Dedifferentiated amniotic fluid mesenchymal stem cell (primary cell): ENCODE measurements at regions not wholly inside any gene's neighbourhood (a gene's known extent, or its start where the extent isn't known, plus 50 kb on each side); places are given as distances from the start of the nearest gene placed in this dataset.
"Not testable (repeated sequence)": the region's sequence is repeated elsewhere in the genome, so short reads cannot be mapped to it uniquely, and the experiment has no call there.

Experiments
- DNase-seq: peaks from one replicate; pipeline ENCODE4 v3.0.0-alpha.2; 2016; ENCODE audit errors: extremely low spot score

DNA sequence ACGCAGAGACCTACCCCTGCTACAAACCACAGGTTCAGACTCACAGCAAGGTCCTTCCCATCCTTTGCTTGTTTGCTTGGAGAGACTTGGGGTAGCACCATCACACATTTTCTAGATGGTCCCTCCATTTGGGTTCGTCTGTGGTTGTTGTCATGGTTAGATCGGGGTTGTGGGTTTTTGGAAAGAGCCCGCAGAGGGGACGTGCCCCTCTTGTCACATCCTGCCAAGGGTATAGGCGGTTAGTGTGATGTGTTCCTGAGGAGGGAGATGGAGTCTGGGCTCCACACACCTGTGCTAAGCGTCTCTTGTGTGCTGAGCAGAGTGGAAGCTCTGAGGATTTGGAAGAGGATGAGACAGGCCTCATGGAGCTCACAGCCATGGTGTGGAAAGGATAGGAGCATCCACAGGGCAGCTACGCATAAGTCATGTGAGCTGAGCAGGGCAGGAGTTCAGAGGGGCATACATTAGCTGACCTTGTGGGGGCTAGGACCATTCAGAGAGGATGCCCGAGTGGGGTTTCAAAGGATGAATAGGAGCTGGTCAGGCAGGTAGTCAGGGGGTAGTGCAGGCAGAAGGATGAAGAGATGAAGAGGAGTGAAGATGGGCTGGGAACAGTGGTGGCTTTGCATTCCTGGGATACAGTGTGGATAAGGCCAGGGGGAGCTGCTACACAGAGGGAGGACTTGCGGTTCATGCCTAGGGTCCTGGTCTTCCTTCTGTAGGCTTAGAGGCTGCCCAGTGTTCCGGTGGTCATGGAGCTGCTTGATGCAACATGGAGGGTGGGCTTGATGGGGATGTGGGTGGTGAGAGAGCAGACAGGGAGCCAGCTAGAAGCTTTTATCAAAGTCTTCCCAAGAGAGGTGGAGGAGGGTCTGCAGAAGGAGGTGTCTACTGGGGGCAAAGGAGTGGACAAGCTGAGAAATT lies 62.9 kb downstream of the ACKR3 start:
- DNase-seq = no peak

DNA sequence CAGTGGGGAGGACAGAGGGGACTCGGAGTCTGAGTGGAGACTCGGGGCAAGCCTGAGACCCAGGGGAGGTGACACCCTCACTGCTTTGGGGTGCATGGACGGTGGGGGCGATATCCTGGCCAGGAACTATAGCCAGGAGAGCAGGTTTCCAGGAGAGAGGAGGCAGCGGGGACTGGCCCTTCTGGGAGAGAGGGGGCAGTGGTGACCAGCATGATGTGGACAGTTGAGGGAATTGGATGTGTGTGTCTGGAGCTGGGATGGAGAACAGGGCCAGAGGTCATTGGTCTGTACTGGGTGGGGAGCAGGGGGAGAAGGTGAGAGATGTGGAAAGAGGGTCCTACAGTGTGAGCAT lies 63.6 kb downstream of the ACKR3 start:
- DNase-seq = no peak

DNA sequence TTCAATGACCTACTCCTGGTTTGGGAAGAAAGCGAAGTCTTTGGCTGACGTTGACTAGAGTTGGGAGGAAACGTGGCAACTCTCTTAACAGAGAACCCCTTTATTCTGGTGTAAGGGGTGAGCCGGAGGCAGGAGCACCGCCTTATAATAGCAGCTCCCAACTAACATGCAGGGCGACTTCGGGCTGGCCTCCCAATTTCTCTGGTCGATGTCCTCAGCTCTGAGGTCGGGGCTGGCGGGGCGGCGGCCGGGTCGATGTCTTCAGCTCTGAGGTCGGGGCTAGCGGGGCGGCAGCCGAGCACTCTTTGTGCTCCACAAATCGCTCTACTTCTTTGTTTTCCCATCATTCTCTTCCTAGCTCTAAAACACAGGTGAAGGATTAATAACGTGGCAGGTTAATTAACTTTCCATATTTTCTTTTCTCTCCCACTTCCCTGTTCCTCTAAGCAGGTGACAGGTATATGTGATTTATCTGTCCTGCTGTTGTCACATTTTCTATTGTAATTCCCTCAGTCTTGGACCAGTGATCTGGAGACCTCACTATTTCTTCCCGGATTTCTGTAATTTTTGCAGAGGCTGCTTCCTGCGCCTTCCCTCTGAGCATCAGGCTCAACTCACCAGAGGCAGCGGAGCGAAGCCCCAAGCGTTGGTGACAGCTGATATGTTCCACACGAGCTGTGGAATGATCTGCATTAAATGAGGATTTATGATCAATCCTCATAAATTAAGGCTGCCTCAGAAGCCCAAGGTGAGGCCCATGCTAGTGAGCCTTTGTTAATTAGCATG lies 64.3 kb downstream of the ACKR3 start:
- no peak for DNase-seq

DNA sequence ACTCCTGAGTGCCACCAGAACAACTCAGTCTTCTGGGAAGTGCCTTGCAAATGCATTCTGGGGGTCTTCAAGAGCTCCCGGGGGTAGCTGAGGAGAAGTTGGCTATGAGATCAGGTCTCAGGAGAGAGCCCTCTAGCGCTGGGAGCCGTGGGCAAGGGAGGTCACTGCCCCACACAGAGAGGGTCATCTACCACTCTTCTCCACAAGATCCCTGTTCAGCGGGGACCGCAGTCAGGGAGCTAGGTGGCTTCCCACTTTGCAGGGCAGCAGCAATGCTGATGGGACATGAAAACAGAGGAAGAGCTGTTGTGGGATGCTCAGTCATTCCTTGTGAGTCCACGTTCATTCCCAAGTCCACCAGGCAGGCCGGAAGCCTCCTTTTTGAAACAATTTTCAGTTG lies 66.6 kb downstream of the ACKR3 start:
- DNase-seq = no peak

DNA sequence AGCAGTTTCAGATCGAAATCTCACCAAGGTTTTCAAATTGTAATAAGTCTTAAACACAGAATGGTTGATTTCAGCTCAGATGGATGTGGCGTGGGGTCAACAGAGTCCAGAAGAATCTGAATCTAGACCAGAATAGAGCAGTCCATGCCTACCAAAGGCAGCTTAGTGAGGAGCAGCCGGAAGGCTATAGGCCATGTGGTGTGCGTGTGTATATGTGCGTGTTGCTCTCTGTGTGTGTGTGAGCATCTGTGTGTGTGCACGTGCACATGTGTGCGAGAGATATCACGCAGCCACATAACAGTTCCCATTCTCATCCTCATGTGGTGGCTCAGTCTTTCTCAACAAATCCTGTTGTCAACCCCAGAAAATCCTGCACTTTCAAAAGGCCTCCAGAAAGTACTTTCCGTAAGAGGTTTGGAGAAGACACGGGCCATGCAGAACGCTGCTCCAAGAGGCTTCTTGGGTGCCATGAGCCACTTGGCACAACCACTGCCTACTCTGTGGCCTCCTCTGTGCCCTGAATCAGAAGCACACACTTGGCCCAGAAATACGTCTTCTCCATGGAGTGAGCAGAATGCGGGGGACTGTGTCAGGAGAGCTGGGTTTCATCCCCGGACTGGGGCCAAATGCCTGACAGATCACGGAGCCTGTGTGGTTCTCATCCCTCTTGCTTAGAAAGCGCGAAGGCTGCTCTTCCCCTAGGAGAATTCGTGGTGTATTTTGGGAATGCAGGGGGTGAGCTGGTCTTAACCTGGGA lies 67.3 kb downstream of the ACKR3 start:
- DNase-seq = no peak

DNA sequence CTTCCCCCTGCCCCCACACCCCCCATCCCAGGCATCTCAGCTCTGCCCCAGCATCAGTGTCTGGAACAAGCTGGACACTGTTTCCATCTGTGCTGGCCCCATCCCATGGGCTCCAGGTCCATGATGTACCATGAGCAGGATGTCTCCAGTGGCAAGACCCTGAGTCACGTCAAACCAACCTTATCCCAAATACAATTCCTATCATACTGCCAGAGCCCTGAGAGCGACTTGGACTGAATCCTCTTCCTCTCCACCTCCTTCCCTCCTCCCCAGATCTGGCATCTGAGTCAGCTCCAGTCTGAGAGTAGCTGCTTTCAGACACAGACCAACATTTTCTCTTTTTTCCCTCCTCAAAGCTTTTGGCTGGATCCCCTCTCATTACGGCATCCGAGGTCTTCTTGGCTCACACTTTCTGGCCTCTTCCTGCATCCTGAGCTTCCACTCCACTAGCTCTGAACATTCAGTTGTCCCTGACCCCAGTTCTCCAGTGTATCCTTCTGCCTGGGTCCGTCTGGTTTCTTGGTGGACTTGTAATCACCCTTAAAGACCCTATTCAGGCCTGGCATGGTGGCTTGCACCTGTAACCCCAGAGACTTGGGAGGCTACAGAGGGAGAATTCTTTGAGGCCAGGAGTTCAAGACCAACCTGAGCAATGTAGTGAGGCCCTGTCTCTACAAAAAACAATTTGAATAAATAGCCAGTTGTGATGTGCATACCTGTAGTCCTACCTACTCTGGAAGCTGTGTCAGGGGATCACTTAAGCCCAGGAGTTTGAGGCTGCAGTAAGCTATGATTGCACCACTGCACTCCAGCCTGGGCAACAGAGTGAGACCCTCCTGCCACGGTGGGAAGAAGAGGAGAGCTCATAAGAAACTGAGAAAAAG lies 68.3 kb downstream of the ACKR3 start:
- no peak for DNase-seq

DNA sequence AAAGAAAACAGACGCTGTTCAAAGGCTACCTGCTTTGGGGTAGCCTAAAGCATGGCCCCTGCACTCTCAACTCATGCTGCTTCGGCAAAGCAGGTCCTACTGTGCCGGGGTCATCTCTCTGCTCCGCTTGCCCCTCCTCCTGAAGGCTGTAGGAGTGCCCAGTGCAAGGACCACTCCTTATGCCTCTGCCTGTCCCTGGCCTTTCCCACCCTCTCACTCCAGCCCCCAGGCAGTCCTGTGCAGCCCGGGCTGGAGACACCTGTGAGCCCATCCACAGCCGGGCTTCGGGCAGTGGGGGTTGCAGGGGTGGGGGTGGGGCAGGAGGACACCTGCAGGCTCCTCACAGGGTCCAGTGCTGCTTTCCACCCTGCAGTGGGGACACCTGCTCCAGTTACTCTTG lies 69.1 kb downstream of the ACKR3 start:
- no peak for DNase-seq

DNA sequence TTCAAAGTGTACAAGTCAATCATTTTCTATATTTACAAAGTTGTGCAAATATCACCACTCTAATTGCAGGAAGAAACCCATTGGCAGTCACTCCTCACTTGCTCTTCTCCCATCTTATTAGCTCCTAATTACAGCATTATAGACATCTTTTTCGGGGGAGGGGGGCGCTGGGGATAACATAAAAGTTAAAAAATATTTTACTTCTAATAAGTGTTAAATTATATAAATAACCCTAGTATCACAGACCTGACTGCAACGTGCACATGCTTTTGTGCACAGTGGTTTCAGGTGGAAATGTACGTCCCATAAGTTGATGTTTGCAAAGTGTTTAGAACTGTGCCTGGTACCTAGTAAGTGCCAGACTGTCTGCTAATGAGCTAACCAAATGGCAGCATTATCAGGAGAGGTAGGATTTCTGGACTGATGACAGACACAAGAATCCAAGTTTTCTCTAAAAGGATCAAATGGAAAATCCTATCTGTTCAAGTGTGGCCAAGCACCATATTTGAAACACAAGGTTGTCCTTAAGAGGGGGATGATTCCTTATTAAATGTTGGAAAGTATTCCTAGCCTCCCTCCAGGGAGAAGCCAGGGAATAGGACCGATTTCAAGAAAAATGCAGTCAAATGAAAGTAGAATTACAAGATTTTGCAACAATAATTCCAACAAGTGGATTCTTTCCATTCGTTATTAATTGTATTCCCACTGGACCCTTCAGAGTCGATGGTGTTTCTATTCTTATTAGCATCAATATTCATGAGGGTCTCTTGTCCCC lies 70.0 kb downstream of the ACKR3 start:
- no peak for DNase-seq

DNA sequence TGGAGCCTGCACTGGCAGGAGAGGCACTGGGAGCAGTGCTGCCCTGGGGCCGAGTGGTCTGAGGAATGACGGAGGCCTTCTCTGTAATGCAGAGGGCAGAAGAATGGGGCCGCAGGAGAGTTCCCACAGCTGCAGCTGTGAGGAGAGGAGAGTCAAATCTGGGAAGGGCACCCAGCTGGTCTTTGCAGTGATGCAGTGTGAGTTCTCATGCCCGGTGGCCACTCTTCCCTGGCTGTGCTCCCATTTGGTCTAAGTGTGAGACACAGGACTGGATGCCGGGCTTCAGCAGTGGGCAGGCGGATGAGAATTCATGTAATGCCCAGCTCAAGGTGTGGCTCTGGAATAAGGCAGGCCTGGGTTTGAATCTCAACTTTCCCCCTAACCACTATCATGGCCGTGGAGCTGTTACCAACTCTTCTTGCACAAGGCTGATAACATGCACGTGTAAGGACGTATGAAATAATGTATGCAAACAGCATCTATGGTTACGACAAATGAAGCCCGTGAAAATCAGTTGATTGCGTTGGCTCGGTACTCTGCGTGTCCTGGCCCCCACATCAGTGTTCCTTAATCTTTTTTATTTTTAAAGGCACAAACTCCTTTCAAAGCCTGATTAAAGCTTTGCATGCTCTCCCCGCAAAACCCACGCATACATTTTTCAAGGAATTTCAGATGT lies 71.6 kb downstream of the ACKR3 start:
- no peak for DNase-seq

DNA sequence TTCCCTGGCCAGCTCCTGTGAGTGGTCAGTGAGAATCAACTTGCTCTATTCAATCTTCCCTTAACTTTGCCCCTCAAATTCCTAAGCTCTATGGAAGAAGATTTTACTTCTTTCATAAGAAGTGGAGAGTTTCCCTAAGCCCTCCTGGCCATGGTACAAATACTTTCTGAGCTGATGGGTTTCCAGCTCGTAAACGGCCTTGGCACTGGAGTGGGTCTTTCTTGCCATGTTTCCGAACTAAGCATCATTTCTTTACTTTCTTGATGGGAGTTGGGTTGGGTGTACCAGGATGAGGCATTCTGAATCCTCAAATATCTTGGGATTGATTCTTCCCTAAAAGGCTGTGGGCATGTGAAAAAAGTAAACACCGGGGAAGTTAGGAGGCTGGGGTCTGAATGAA lies 72.5 kb downstream of the ACKR3 start:
- DNase-seq = peak; percentile 23

DNA sequence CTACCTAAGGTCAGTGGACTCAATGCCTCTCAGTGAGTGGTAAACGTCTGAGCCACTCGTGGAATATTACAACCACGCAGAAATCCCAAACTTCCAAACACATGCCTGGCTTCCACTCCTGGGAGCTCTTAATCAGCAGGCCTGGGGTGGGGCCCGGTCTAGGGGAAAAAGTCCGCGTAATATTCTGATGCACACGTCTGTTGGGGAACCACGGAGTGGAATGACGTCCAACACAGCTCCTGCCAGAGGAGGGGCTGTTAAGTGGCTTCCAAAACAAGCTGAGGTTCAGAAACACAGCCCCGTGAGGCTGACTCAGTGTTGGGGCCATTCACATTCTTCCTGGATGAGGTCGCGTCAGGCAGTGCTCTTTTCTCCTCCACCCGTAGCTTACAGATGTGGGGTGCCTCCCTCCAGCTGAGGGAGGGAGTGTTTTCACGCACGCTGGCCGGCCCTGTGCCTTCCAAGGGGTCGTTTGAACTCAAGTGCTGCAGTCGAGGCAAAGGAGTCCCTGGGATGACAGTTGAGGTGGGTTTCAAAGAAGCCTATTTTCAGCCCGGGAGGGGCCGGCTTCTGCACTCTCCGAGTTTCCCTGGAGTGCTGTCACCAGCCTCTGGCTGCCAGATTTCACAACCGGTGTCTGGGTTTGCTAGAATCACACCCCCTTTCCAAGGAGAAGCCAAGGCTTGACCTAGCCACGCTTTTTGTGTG lies 73.1 kb downstream of the ACKR3 start:
- peak; percentile 99 for DNase-seq

DNA sequence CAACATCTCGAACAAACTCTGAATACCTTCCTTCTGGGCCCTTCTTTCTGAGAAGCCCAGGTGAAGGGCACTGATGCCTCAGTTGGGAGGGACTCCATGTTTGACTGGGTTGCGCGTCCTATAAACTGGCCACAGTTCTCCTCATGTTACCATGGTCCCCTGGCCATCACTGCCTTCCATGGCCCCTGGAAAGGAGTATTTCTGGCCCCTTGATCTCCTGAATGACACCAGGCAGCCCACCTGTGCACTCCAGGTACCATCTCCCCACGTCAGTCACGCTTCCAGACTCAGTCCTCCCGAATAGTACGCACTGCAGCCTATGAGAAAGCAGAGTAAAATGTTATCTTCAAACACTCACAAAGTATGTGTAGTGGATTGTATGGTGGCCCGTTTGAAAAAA lies 73.9 kb downstream of the ACKR3 start:
- no peak for DNase-seq

DNA sequence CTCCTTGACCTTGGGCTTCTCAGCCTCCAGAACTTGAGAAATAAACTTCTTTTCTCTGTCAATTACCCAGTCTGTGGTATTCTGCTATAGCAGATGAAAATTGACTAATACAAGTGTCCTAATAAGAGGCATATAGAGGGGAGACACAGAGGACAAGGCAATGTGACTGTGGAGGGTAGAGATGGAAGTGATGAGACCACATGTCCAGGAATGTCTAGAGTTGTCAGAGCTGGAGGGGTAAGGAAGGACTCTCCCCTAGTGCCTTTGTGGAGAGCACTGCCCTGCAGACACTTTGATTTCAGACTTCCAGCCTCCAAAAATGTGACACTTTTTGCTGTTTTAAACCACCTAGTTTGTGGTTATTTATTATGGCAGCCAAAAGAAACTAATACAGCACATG lies 74.4 kb downstream of the ACKR3 start:
- no peak for DNase-seq

DNA sequence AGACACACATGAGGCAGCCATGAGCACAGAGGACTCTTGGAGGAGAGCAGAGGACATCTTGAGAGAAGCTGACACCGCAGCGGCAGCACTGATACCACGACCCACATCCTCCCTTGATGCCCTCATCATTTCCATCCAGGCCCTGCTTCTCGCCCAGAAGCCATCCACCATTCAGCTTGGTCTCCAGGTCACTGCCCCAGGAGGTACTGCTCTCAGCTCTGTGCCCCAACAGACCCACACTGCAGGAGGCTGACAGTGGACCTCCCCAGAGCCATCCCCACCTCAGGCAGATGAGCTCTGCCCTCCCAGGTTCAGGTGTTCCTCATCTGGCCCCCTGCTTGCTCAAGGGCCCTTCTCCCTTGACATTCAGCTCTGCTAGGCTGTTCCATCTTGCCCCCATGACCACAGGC lies 74.9 kb downstream of the ACKR3 start:
- DNase-seq = no peak

DNA sequence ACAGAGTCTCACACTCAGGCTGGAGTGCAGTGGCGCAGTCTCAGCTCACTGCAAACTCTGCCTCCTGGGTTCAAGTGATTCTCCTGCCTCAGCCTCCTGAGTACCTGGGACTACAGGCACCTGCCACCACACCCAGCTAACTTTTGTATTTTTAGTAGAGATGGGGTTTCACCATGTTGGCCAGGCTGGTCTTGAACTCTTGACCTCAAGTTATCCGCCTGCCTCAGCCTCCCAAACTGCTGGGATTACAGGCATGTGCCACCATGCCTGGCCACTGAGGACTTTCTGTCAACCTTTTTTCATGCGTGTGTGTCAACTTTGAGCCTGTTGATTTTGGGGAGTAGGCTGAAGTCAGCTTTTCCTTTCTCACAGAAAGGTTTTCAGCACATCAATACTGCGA lies 75.5 kb downstream of the ACKR3 start:
- not testable (repeated sequence) for DNase-seq

DNA sequence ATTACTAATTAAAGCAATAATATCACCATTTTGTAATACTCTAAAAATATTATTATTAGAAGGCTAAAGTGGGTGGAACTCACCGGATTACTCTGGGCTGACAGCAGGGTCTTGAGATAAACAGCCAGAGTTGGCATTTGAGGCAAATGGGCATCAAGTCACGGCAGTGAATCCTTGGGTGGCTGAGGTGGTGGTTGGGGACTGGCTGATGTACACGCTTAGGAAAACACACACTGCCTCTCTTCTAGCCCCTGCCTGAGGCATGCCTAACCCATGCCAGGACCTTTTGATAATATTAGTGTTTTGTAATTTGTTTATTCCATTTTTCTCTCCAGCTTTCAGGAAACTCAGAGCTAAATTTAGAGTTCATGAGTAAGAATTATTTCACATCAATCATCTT lies 76.8 kb downstream of the ACKR3 start:
- no peak for DNase-seq

DNA sequence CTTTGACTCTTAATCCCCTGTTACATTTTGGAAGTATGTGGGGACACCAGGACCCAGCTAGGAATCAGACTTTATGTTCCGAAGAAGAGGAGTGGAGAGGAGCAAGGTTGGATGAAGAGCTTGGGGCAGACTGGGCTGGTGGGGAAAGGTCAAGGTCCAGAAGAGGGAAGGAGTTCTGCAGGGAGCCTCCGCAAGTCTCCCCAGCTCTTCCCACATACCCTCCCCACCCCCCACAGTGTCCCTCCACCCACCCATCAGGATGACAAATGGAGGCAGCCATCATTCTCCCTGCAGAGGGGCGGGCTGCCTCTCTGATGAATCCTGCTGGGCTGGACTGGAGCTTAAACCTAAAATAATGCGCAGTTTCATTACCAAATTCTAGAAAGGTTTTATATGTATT lies 77.2 kb downstream of the ACKR3 start:
- DNase-seq = no peak

DNA sequence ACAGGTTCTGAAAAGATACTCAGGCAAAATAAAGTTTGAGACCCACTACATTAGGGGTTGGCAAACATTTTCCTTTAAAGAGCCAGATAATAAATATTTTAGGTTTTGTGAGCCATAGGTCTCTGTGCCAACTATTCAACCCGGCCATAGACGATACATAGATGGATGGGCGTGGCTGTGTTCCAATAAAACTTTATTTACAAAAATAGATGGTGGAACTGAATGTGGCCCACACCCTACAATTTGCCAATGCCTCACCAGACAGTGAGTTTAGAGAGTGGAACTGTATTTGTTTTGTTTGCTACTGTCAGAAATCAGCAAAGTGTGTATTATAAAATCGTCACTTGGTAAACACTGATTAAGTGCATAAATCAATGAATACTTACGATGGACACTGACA lies 78.0 kb downstream of the ACKR3 start:
- no peak for DNase-seq

DNA sequence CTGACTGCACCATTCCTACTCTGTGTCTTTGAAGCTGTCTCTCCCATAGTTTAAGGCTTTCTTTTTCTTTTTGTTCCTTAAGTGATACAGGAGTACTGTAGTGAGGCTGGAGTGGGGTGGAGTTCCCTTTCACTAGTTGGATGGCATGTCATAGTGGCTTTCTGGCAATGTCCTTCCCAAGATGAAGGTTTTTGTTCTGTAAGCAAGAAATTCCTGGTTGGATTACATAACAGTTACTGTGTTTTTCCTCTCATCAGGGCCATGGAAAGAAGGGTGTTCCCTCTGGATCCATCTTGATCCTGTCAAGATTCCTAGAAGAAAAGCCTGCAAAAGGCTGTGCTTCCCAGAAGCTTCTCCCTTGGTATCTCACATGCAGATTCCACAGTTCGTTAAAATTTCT lies 84.2 kb downstream of the ACKR3 start:
- DNase-seq = no peak
